DMS114 treated with DMSO at 0.1 percent for 48 hours (cell line): ENCODE measurements at regions not wholly inside any gene's neighbourhood (a gene's known extent, or its start where the extent isn't known, plus 50 kb on each side); places are given as distances from the start of the nearest gene placed in this dataset.

Experiments
- DNase-seq: peaks from one replicate; lab custom pipeline; 2025; ENCODE audit not compliant: unreplicated experiment; lab: John Stamatoyannopoulos, UW

GRCh38 chr12:78767264-78767981 lies 97.2 kb upstream of the SYT1 start:
- no peak for DNase-seq

- DNase-seq: no peak
These were observed 86.2 kb upstream of the SYT1 start for GRCh38 chr12:78778339-78778738.

GRCh38 chr12:78787576-78787975 lies 77.0 kb upstream of the SYT1 start:
- DNase-seq: no peak

DNA sequence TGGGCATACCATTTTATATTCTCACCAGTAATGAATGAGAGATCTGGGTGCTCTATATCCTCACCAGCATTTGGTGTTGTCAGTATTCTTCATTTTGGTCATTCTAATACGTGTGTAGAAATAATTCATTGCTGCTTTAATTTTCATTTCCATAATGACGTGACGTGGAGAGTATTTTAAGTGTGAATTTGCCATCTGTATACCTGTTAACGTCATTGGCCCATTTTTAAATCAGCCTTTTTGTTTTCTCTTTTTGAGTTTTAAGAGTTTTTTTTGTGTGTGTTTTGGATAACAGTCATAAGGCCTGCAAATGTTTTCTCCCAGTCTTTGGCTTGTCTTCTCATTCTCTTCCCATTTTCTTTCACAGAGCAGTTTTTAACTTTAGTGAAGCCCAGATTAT lies 74.4 kb upstream of the SYT1 start:
- DNase-seq: no peak

DNA sequence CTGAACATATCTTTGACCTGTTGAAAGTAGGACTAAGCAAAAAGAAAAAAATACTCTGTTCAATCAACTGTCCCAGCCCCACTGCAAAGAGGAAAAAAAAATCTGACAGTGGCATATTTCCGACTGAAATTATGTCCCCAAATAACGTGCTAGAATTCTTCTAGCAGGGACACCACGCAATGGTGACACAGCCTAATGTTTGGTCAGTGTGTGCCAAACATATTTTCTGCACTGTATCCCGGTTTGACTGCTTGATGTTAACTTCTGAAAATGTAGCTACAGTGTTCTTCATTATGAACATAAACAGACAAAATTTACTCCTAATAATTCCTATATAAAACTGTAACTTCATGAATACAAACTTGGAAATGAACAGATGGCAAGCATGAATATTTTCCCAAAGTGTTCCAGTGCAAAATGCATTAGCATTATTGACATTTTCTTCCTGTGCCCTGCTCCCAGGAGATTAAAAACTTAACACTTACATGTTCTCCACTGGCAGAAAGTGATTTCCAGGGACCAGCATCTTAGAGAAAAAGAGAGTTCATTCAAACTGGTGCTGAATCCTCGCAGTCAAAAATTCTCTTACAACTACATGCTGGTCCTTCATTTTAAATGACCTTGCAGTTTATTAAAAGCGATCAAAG lies 72.4 kb upstream of the SYT1 start:
- no peak for DNase-seq

DNA sequence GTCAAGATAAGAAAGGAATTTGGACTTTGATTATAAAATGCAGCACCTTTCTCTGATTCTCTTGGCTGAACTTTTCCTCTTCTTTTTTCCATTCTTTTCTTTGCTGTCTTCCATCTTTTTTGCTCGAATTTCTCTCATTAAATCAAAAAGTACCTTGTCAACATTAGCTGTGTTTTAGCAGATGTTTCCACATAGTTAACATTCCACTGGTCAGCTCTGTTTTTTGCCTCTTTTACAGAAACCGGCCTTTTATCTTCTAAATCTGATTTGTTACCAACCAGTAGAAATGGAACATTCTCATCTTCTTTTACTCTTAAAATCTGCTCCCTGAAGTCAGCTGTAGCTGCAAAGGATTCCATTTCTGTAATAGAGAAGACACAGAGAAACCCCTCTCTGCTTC lies 71.1 kb upstream of the SYT1 start:
- no peak for DNase-seq

DNA sequence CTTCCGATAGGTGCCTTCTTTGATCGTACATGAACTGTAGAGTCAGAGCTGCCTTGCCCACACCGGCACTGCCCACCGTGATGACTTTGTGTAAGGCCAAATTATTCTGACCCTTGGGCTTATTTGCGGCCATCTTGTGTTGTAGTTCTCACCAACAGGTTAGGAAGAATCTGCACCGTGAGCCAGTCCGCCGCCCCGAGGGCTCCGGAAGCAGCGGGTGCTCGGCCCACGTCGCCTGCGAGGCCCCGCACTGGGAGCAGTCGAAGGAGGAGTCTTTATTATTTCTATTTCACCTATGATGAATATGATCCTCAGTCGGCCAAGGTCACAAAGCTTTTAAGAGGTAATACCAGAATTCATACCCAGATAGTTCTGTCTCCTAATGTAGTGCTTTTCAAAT lies 70.6 kb upstream of the SYT1 start:
- DNase-seq: no peak

- DNase-seq: no peak
These were observed 68.6 kb upstream of the SYT1 start for GRCh38 chr12:78795934-78796445.

DNA sequence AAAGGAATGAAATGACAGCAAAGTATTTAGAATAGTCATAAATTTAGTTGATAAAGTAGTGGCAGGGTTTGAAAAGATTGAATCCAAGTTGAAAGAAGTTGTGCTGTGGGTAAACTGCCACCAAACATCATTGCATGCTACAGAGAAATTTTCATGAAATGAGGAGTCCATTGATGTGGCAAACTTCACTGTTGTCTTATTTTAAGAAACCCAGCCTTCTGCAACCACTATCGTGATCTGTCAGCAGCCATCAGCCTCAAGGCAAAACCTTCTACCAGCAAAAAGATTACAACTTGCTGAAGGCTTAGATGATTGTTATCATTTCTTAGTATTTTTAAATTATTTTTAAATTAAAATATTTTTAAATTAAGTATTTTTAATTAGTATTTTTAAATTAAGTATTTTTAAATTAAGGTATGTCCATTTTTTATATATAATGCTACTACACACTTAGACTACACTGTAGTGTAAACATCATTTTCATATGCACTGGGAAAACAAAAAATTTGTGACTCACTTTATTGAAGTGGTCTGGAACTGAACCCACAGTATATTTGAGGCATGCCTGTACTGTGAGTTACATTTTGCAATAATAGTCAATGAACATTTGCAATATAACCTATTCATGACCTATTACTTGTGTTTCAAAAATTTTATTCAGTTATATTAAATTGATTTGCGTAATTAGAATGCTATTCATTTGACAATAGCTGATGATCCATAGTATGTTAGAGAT lies 67.2 kb upstream of the SYT1 start:
- DNase-seq: no peak

DNA sequence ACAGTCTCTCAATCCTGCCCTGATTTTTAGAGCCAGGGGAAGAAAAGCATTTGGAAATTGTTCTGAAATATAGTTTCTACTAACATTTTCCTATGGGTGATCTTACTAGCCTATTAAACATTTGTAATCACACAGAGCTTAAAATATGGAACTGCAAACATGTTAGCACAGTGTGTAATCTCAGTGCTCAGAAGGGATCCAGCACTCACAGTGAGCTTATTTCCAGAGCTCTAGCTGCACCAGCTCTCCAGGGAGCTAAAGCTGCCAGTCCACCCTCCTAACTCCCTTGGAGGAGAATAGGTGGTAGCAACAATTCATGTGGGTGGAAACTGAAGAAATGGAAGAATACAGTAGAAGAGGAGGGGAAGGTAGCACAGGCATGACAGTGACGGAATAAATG lies 64.9 kb upstream of the SYT1 start:
- no peak for DNase-seq

- DNase-seq: no peak
These were observed 62.0 kb upstream of the SYT1 start for GRCh38 chr12:78802593-78802992.

- no peak for DNase-seq
These were observed 60.3 kb upstream of the SYT1 start for GRCh38 chr12:78804262-78804661.
